HepG2 (cell line): ENCODE measurements at regions not wholly inside any gene's neighbourhood (a gene's known extent, or its start where the extent isn't known, plus 50 kb on each side); places are given as distances from the start of the nearest gene placed in this dataset.

ENCODE experiments used
- AGO1 ChIP-seq: fragments of 200-400 bp; formaldehyde crosslinking; IDR thresholded peaks from 2 replicates; pipeline ENCODE4 v1.6.1; 2017; ENCODE audit warnings: mild to moderate bottlenecking, low read depth, low read length, moderate library complexity; ENCODE audit not compliant: poor library complexity, severe bottlenecking
- EP300 ChIP-seq, 3 experiments: sonication (generic) in 1 of 3; formaldehyde crosslinking in 1 of 3; IDR thresholded peaks; 2 replicates each; pipeline versions ENCODE4 v1.5.1 to v1.6.1; 2011 to 2020; ENCODE audit warnings: low read depth in 2 of 3, low read length in 2 of 3, borderline replicate concordance in 1 of 3, improper control_type of control experiment in 1 of 3, mild to moderate bottlenecking in 1 of 3, missing genetic modification reagents in 1 of 3, moderate library complexity in 1 of 3
- FOXA3 ChIP-seq: IDR thresholded peaks from 2 replicates; pipeline ENCODE4 v1.6.1; 2016; ENCODE audit warnings: missing genetic modification reagents, missing compliant biosample characterization
- HDAC1 ChIP-seq: sonication (generic); formaldehyde crosslinking; IDR thresholded peaks from 2 replicates; pipeline ENCODE4 v1.5.1; 2020; ENCODE audit warnings: mild to moderate bottlenecking, missing genetic modification reagents
- HNRNPL ChIP-seq: fragments of 200-400 bp; formaldehyde crosslinking; IDR thresholded peaks from 2 replicates; pipeline ENCODE4 v1.6.1; 2017; ENCODE audit warnings: mild to moderate bottlenecking, low read depth, low read length
- HOXA5 ChIP-seq: sonication (generic); formaldehyde crosslinking; IDR thresholded peaks from 2 replicates; pipeline ENCODE4 v1.4.0; 2020; ENCODE audit warnings: missing genetic modification reagents
- MIER3 ChIP-seq: IDR thresholded peaks from 2 replicates; pipeline ENCODE4 v1.6.1; 2016; ENCODE audit warnings: missing compliant biosample characterization, borderline replicate concordance
- MYPOP ChIP-seq: sonication (generic); formaldehyde crosslinking; IDR thresholded peaks from 2 replicates; pipeline ENCODE4 v1.8.1; 2023; ENCODE audit warnings: mild to moderate bottlenecking, moderate library complexity, missing genetic modification reagents
- NCOA2 ChIP-seq: sonication (generic); formaldehyde crosslinking; IDR thresholded peaks from 2 replicates; pipeline ENCODE4 v1.8.0; 2022; ENCODE audit warnings: inconsistent platforms
- RARA ChIP-seq: IDR thresholded peaks from 2 replicates; pipeline ENCODE4 v1.6.1; 2016; ENCODE audit warnings: missing genetic modification reagents, missing compliant biosample characterization
- RXRA ChIP-seq: sonication (generic); formaldehyde crosslinking; IDR thresholded peaks from 2 replicates; pipeline ENCODE4 v1.5.1; 2020; ENCODE audit warnings: missing genetic modification reagents
- TEAD3 ChIP-seq: optimal IDR thresholded peaks from 2 replicates; pipeline ENCODE3; 2016; ENCODE audit warnings: borderline replicate concordance
- UBTF ChIP-seq: sonication (generic); formaldehyde crosslinking; IDR thresholded peaks from 2 replicates; pipeline ENCODE4 v1.4.0; 2020; ENCODE audit warnings: mild to moderate bottlenecking, missing genetic modification reagents
- ZBTB33 ChIP-seq: sonication (generic); formaldehyde crosslinking; IDR thresholded peaks from 2 replicates; pipeline ENCODE4 v1.4.0; 2020; ENCODE audit warnings: missing genetic modification reagents
- ZNF121 ChIP-seq: sonication (generic); formaldehyde crosslinking; IDR thresholded peaks from 2 replicates; pipeline ENCODE4 v1.5.0; 2020; ENCODE audit warnings: mild to moderate bottlenecking, missing genetic modification reagents
- TF ChIP-seq, protein P1 (sequence below): sonication (generic); formaldehyde crosslinking; IDR thresholded peaks from 2 replicates; pipeline ENCODE4; 2020; ENCODE audit warnings: missing genetic modification reagents, mild to moderate bottlenecking, borderline replicate concordance

- TF ChIP-seq UBTF (CRISPR knock-in tag), result peak; percentile 20; the same call in 1 of the 2 replicates
- 0 out of 2 replicates have a peak, but pooled peaks have one; percentile 9 for TF ChIP-seq RXRA
- no peak for TF ChIP-seq MYPOP
- peak; percentile 91 for TF ChIP-seq TEAD3 (CRISPR knock-in tag)
- peak; percentile 19; the same call in 1 of the 2 replicates for TF ChIP-seq HOXA5 (CRISPR knock-in tag)
- peak; percentile 5; the same call in 1 of the 2 replicates for TF ChIP-seq FOXA3 (CRISPR knock-in tag)
- peak; percentile 51; the same call in 1 of the 2 replicates for TF ChIP-seq NCOA2 (CRISPR knock-in tag)
- no peak for TF ChIP-seq MIER3 (CRISPR knock-in tag)
- no peak for TF ChIP-seq AGO1
- TF ChIP-seq EP300 (IDR thresholded peaks at IDR 0.05; ENCODE audit: low read depth in 2 of 2, low read length in 2 of 2), result peak in 1 of 2 experiments; percentile 26; a peak in 1 of 4 replicates
- no peak for TF ChIP-seq EP300 (CRISPR knock-in tag; IDR thresholded peaks at IDR 0.05; ENCODE audit: borderline replicate concordance)
- TF ChIP-seq, protein P1, sequence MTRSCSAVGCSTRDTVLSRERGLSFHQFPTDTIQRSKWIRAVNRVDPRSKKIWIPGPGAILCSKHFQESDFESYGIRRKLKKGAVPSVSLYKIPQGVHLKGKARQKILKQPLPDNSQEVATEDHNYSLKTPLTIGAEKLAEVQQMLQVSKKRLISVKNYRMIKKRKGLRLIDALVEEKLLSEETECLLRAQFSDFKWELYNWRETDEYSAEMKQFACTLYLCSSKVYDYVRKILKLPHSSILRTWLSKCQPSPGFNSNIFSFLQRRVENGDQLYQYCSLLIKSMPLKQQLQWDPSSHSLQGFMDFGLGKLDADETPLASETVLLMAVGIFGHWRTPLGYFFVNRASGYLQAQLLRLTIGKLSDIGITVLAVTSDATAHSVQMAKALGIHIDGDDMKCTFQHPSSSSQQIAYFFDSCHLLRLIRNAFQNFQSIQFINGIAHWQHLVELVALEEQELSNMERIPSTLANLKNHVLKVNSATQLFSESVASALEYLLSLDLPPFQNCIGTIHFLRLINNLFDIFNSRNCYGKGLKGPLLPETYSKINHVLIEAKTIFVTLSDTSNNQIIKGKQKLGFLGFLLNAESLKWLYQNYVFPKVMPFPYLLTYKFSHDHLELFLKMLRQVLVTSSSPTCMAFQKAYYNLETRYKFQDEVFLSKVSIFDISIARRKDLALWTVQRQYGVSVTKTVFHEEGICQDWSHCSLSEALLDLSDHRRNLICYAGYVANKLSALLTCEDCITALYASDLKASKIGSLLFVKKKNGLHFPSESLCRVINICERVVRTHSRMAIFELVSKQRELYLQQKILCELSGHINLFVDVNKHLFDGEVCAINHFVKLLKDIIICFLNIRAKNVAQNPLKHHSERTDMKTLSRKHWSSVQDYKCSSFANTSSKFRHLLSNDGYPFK, result peak; percentile 48; the same call in 1 of the 2 replicates
- peak; percentile 33; the same call in 1 of the 2 replicates for TF ChIP-seq ZBTB33 (CRISPR knock-in tag)
- 0 out of 2 replicates have a peak, but pooled peaks have one; percentile 20 for TF ChIP-seq HDAC1 (CRISPR knock-in tag)
- no peak for TF ChIP-seq ZNF121 (CRISPR knock-in tag)
- TF ChIP-seq HNRNPL, result peak; percentile 84
- TF ChIP-seq RARA, result peak; percentile 49
Measured at GRCh38 chr5:173499471-173500212, 116.8 kb downstream of the BOD1 start (continued).
